K562 (cell line): ENCODE measurements at regions not wholly inside any gene's neighbourhood (a gene's known extent, or its start where the extent isn't known, plus 50 kb on each side); places are given as distances from the start of the nearest gene placed in this dataset.

Experiments used
- ATAC-seq: fragments of 200-7000 bp; cut with Tn5 transposase; 3 replicates; pipeline ENCODE4 v1.9.1; 2020; ENCODE audit warnings: moderate library complexity
- BruUV-seq: library from RNA; stranded (reverse); fragments of 400-500 nt; replicated peaks from 2 replicates; lab custom pipeline; 2021; lab: Mats Ljungman, UMichigan
- CTCF ChIA-PET: fragments of 300-600 bp; formaldehyde crosslinking; extraction: SDS; loops from one replicate; lab custom pipeline; 2021; ENCODE audit warnings: low intra/inter-chr PET ratio; lab: Yijun Ruan, JAX
- POLR2A ChIA-PET: fragments of 300-600, 350-650 bp; sonication (Branson Sonifier 250); formaldehyde crosslinking; extraction: SDS; loops from one replicate; lab custom pipeline; 2021; ENCODE audit warnings: antibody characterized with exemption, inconsistent platforms; lab: Yijun Ruan, JAX
- DNase-seq, 4 experiments: peaks; one replicate each; pipeline versions ENCODE4 v3.0.0 to v3.0.0-alpha.2; 2011 to 2018; ENCODE audit warnings: low spot score in 3 of 4, mixed read lengths in 3 of 4; ENCODE audit errors: extremely low read depth in 1 of 4
- FAIRE-seq: peaks from 2 replicates; lab custom pipeline; 2011; peaks lifted over from hg19 to GRCh38; lab: Jason Lieb, UNC
- H2AFZ ChIP-seq: 2 replicates; pipeline ENCODE4 v1.6.0; 2011; ENCODE audit warnings: low read depth, low read length, control low read depth, inconsistent platforms
- H3K27ac ChIP-seq: fragments of 200-600 bp; 3 replicates; pipeline ENCODE4 v1.8.0; 2011; ENCODE audit warnings: low read depth, mild to moderate bottlenecking, control low read depth, inconsistent platforms, low read length, moderate library complexity, mixed read lengths; ENCODE audit errors: extremely low read depth
- H3K27me3 ChIP-seq, 2 experiments: fragments of 300-600 bp in 1 of 2; 2 replicates in 1 of 2; 3 replicates in 1 of 2; pipeline versions ENCODE4 v1.6.0 to v1.8.0; 2011; ENCODE audit warnings: inconsistent platforms in 2 of 2, low read length in 2 of 2, mild to moderate bottlenecking in 1 of 2, mixed read lengths in 1 of 2, moderate library complexity in 1 of 2; ENCODE audit not compliant: control insufficient read depth in 2 of 2, insufficient read depth in 2 of 2
- H3K36me3 ChIP-seq: fragments of 300-600 bp; 3 replicates; pipeline ENCODE4 v1.8.0; 2011; ENCODE audit warnings: mild to moderate bottlenecking, low read length, inconsistent platforms; ENCODE audit not compliant: control insufficient read depth, insufficient read depth
- H3K4me1 ChIP-seq, 2 experiments: fragments of 200-600 bp in 1 of 2; replicated peaks in 1 of 2; 2 replicates in 1 of 2; 3 replicates in 1 of 2; pipeline versions ENCODE4 v1.5.1 to v1.8.0; 2011; ENCODE audit warnings: inconsistent platforms in 2 of 2, low read length in 2 of 2, mild to moderate bottlenecking in 1 of 2, mixed read lengths in 1 of 2, moderate library complexity in 1 of 2; ENCODE audit not compliant: control insufficient read depth in 2 of 2, insufficient read depth in 2 of 2
- H3K4me2 ChIP-seq: 2 replicates; pipeline ENCODE4 v1.6.1; 2011; ENCODE audit warnings: low read length, control low read depth, inconsistent platforms, mixed read lengths; ENCODE audit not compliant: insufficient read depth
- H3K4me3 ChIP-seq: fragments of 200-600 bp; sonication (generic), shearing (Covaris generic); 2 replicates; pipeline ENCODE4 v1.5.1; 2016; ENCODE audit warnings: control low read depth, inconsistent platforms
- H3K79me2 ChIP-seq: fragments of 200-600 bp; 3 replicates; pipeline ENCODE4 v1.8.0; 2011; ENCODE audit warnings: low read length, inconsistent platforms; ENCODE audit not compliant: control insufficient read depth, insufficient read depth
- H3K9ac ChIP-seq, 2 experiments: 2 replicates each; pipeline versions ENCODE4 v1.6.0 to v1.6.1; 2011; ENCODE audit warnings: low read depth in 2 of 2, low read length in 2 of 2, control low read depth in 1 of 2, inconsistent platforms in 1 of 2, mild to moderate bottlenecking in 1 of 2, mixed read lengths in 1 of 2; ENCODE audit not compliant: insufficient read depth in 1 of 2
- H3K9me1 ChIP-seq: one replicate; pipeline ENCODE4 v1.6.0; 2011; ENCODE audit warnings: inconsistent platforms, mild to moderate bottlenecking, low read length, moderate library complexity; ENCODE audit not compliant: control insufficient read depth, insufficient read depth
- H3K9me3 ChIP-seq: replicated peaks from 2 replicates; pipeline ENCODE4 v1.5.1; 2011; ENCODE audit warnings: low read depth, low read length, inconsistent platforms; ENCODE audit not compliant: control insufficient read depth, insufficient read depth
- H4K20me1 ChIP-seq: replicated peaks from 2 replicates; pipeline ENCODE4 v1.6.1; 2011; ENCODE audit warnings: low read length, inconsistent platforms, mixed read lengths; ENCODE audit not compliant: control insufficient read depth, insufficient read depth
- MIER1 ChIP-seq: fragments of 450-650 bp; IDR thresholded peaks from 2 replicates; pipeline ENCODE4 v1.6.1; 2016; ENCODE audit warnings: antibody characterized with exemption, mild to moderate bottlenecking, low read depth
- WGBS: fragments of 100-300 bp; shearing (Covaris generic); methylation state at CpG from one replicate; pipeline ENCODE4 v1.1.6; 2016; ENCODE audit warnings: low coverage, mixed read lengths; ENCODE audit not compliant: insufficient coverage; ENCODE audit errors: missing lambda C conversion rate; 5-methylcytosine and 5-hydroxymethylcytosine counted together
- in situ Hi-C: fragments of 300-500 bp; cut with MboI; formaldehyde crosslinking; loops from 4 replicates; pipeline ENCODE4 v1.15.0; 2018; ENCODE audit warnings: inconsistent platforms, mixed read lengths
- intact Hi-C: fragments of 100-400 bp; cut with micrococcal nuclease; formaldehyde crosslinking; loops from 2 replicates; pipeline ENCODE4 v1.14.2; 2022
- TF ChIP-seq, protein P1 (sequence below), 2 experiments: fragments of 200-800 bp in 1 of 2; sonication (Bioruptor generic) in 1 of 2; sonication (generic) in 1 of 2; formaldehyde crosslinking in 1 of 2; IDR thresholded peaks in 1 of 2; conservative IDR thresholded peaks in 1 of 2; 2 replicates each; pipeline versions ENCODE4 v1.5.0 to v1.6.1; 2016 to 2020; ENCODE audit warnings: missing compliant biosample characterization in 1 of 2, missing genetic modification characterization in 1 of 2, missing genetic modification reagents in 1 of 2
- TF ChIP-seq, protein P2 (sequence below): fragments of 250-450 bp; sonication (Bioruptor Pico); IDR thresholded peaks from 2 replicates; pipeline ENCODE4 v1.8.0; 2022; ENCODE audit warnings: inconsistent platforms

DNA sequence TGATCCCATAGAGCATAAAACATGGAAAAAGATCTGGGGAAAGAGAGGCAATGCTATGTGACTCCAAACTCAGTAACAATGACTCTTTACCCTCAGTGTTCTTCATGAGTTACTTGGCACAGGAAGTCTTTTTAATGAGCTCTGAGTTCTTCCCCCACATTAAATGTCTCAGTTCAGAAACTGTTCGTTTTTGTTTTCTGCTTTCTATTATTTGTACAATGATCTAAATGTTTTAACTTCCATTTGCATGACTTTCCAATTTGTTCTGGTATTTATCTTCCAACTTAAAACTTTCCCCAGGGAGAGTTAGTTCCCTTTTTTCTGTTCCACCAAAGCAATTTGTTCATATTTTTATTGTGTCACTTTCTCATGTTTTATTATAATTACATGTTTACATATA lies 177.0 kb upstream of the ZBTB20 start:
- POLR2A ChIA-PET: no interaction called here
- Histone ChIP-seq H3K9ac (no peak overlapping the region), H3K36me3 (no peaks in the 10 kb centered on the region)
- TF ChIP-seq, protein P1, sequence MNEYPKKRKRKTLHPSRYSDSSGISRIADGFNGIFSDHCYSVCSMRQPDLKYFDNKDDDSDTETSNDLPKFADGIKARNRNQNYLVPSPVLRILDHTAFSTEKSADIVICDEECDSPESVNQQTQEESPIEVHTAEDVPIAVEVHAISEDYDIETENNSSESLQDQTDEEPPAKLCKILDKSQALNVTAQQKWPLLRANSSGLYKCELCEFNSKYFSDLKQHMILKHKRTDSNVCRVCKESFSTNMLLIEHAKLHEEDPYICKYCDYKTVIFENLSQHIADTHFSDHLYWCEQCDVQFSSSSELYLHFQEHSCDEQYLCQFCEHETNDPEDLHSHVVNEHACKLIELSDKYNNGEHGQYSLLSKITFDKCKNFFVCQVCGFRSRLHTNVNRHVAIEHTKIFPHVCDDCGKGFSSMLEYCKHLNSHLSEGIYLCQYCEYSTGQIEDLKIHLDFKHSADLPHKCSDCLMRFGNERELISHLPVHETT (CRISPR knock-in tag; conservative IDR thresholded peaks at IDR 0.05 in 1 of 2, IDR thresholded peaks at IDR 0.05 in 1 of 2): no peak
- TF ChIP-seq, all 486 proteins: peak for 0
- no peak overlapping the region for H2AFZ ChIP-seq
- CTCF ChIA-PET: no interaction called here
- H3K27ac ChIP-seq: no peak overlapping the region
- no peaks in the 10 kb centered on the region for H3K9me1 ChIP-seq
- no peaks in the 10 kb centered on the region for H4K20me1 ChIP-seq
- ATAC-seq (no peak), FAIRE-seq (no peak), DNase-seq (no peak)
- 0% methylated on average over 1 of the region's 1 CpG for WGBS
- no TSS peak for BruUV-seq
- in situ Hi-C loops: no loop called here
- no peak overlapping the region for H3K4me3 ChIP-seq
- no peak overlapping the region for H3K4me2 ChIP-seq
- H3K79me2 ChIP-seq: no peaks in the 10 kb centered on the region
- no peaks in the 10 kb centered on the region for H3K9me3 ChIP-seq
- intact Hi-C loops: no loop called here
- no peaks in the 10 kb centered on the region for H3K27me3 ChIP-seq
- no peaks in the 10 kb centered on the region for H3K4me1 ChIP-seq

DNA sequence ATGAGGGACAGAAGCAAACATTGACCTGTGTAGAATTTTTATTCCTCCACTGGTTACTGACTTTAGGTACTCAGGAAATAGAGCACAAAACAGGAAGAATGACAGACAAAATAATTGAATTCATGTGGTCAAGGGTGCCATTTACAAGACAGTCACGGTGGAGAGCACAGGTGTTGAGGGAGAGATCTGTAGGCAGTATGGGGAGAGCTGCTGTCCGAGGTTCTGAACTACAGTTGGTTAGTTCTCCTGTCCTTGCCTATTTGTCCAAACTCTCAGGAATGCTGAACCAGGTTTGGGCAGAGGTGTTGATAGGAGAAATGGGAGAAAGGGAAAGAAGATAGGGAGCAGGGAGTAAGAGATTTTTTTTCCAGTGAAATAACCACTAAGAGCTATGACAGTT lies 178.5 kb upstream of the ZBTB20 start:
- H3K27me3 ChIP-seq: no peaks in the 10 kb centered on the region
- H3K79me2 ChIP-seq: no peaks in the 10 kb centered on the region
- no peak overlapping the region for H3K4me2 ChIP-seq
- in situ Hi-C loops (no loop called here), intact Hi-C loops (no loop called here)
- H3K4me1 ChIP-seq: no peaks in the 10 kb centered on the region
- no peaks in the 10 kb centered on the region for H4K20me1 ChIP-seq
- no peaks in the 10 kb centered on the region for H3K9me3 ChIP-seq
- CTCF ChIA-PET: no interaction called here
- no TSS peak for BruUV-seq
- no peaks in the 10 kb centered on the region for H3K36me3 ChIP-seq
- no peak overlapping the region for H3K27ac ChIP-seq
- DNase-seq: peak; percentile 4 to 15 (median 11)
- no peak for ATAC-seq
- no peak for FAIRE-seq
- no peak overlapping the region for H3K4me3 ChIP-seq
- H2AFZ ChIP-seq: no peak overlapping the region
- no peak overlapping the region for H3K9ac ChIP-seq
- WGBS: 0% methylated on average over 2 of the region's 2 CpGs
- POLR2A ChIA-PET: no interaction called here
- H3K9me1 ChIP-seq: no peaks in the 10 kb centered on the region
- TF ChIP-seq MIER1: peak; percentile 83
- TF ChIP-seq, protein P2, sequence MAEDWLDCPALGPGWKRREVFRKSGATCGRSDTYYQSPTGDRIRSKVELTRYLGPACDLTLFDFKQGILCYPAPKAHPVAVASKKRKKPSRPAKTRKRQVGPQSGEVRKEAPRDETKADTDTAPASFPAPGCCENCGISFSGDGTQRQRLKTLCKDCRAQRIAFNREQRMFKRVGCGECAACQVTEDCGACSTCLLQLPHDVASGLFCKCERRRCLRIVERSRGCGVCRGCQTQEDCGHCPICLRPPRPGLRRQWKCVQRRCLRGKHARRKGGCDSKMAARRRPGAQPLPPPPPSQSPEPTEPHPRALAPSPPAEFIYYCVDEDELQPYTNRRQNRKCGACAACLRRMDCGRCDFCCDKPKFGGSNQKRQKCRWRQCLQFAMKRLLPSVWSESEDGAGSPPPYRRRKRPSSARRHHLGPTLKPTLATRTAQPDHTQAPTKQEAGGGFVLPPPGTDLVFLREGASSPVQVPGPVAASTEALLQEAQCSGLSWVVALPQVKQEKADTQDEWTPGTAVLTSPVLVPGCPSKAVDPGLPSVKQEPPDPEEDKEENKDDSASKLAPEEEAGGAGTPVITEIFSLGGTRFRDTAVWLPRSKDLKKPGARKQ (CRISPR knock-in tag): no peak
